Tibial artery (tissue), 4 donors: ENCODE measurements at regions not wholly inside any gene's neighbourhood (a gene's known extent, or its start where the extent isn't known, plus 50 kb on each side); places are given as distances from the start of the nearest gene placed in this dataset.
"Not testable (repeated sequence)": the region's sequence is repeated elsewhere in the genome, so short reads cannot be mapped to it uniquely, and the experiment has no call there.

Experiments
- DNase-seq, 2 donors: peaks; one replicate each; pipeline ENCODE4 v3.0.0-alpha.2; 2019
- H3K27ac ChIP-seq, 2 donors: fragments of 200-600 bp; sonication (generic) in 1 of 2; 1 replicate in 1 of 2; 2 replicates in 1 of 2; pipeline ENCODE4 v1.5.1; 2018 to 2019; ENCODE audit warnings: mild to moderate bottlenecking in 1 of 2
- H3K27me3 ChIP-seq, 2 donors: fragments of 200-600 bp; sonication (generic) in 1 of 2; one replicate each; pipeline versions ENCODE4 v1.5.1 to v1.6.0; 2016 to 2019
- H3K36me3 ChIP-seq, 3 donors: fragments of 200-600 bp; sonication (generic) in 2 of 3; one replicate each; pipeline ENCODE4 v1.5.1; 2016 to 2019; ENCODE audit warnings: mild to moderate bottlenecking in 2 of 3
- H3K4me1 ChIP-seq, 4 donors: fragments of 200-600 bp; sonication (generic) in 2 of 4; 1 replicate in 3 of 4; 2 replicates in 1 of 4; pipeline ENCODE4 v1.5.1; 2016 to 2019
- H3K4me3 ChIP-seq, 2 donors: fragments of 200-600 bp; sonication (generic) in 1 of 2; 1 replicate in 1 of 2; 2 replicates in 1 of 2; pipeline ENCODE4 v1.5.1; 2018 to 2019; ENCODE audit warnings: mild to moderate bottlenecking in 2 of 2
- H3K9me3 ChIP-seq, 3 donors: fragments of 200-600 bp; sonication (generic) in 1 of 3; one replicate each; pipeline ENCODE4 v1.5.1; 2016 to 2019
- CTCF ChIP-seq, 2 experiments: fragments of 200-600 bp in 1 of 2; fragments of 450-650 bp in 1 of 2; IDR thresholded peaks; one replicate each; pipeline ENCODE4 v1.5.1; 2017 to 2019; ENCODE audit warnings: antibody characterized with exemption in 2 of 2, mild to moderate bottlenecking in 1 of 2, moderate library complexity in 1 of 2
- intact Hi-C: fragments of 100-400 bp; cut with DNase I; formaldehyde crosslinking; loops from one replicate; pipeline ENCODE4 v1.15.0; 2023; ENCODE audit warnings: low total_unique reads

- intact Hi-C loops: no loop called here
- no peaks in the 10 kb centered on the region for H3K27me3 ChIP-seq
- no peaks in the 10 kb centered on the region for H3K4me1 ChIP-seq
- no peak overlapping the region for H3K27ac ChIP-seq
- no peak for DNase-seq
- H3K36me3 ChIP-seq: no peaks in the 10 kb centered on the region
- no peak for TF ChIP-seq CTCF (IDR thresholded peaks at IDR 0.05)
- no peak overlapping the region for H3K4me3 ChIP-seq
- no peaks in the 10 kb centered on the region for H3K9me3 ChIP-seq
Measured at GRCh38 chr2:188028739-188029138, 262.9 kb upstream of the GULP1 start.

GRCh38 chr2:188032306-188032705, 259.4 kb upstream of the GULP1 start:
- Histone ChIP-seq H3K27me3 (no peaks in the 10 kb centered on the region), H3K4me1 (no peaks in the 10 kb centered on the region), H3K9me3 (no peaks in the 10 kb centered on the region), H3K4me3 (no peak overlapping the region), H3K27ac (no peak overlapping the region), H3K36me3 (no peaks in the 10 kb centered on the region)
- no peak for DNase-seq
- intact Hi-C loops: no loop called here
- TF ChIP-seq CTCF (IDR thresholded peaks at IDR 0.05): no peak

DNA sequence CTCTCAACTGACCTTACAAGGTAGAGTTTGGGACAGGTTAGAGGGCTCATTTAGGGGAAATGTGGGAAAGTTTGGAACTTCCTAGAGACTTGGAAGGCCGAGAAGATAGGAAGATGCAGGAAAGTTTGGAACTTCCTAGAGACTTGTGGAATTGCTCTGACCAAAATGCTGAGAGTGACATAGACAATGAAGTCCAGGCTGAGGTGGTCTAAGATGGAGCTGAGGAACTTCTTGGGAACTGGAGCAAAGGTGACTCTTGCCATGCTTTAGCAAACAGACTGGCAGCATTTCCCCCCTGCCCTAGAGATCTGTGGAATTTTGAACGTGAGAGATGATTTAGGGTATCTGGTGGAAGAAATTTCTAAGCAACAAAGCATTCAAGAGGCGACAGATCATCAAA, 258.9 kb upstream of the GULP1 start:
- DNase-seq: no peak
- intact Hi-C loops: no loop called here

GRCh38 chr2:188033240-188033639, 258.4 kb upstream of the GULP1 start:
- H3K27me3 ChIP-seq, H3K9me3 ChIP-seq, H3K4me3 ChIP-seq, H3K36me3 ChIP-seq, DNase-seq, intact Hi-C loops, H3K27ac ChIP-seq, H3K4me1 ChIP-seq: not testable (repeated sequence)

More for the DNA sequence above, 258.9 kb upstream of the GULP1 start:
- no peak for TF ChIP-seq CTCF (IDR thresholded peaks at IDR 0.05)
- Histone ChIP-seq H3K27ac (no peak overlapping the region), H3K27me3 (no peaks in the 10 kb centered on the region), H3K4me1 (no peaks in the 10 kb centered on the region), H3K36me3 (no peaks in the 10 kb centered on the region), H3K9me3 (no peaks in the 10 kb centered on the region), H3K4me3 (no peak overlapping the region)

GRCh38 chr2:188034102-188034501, 257.6 kb upstream of the GULP1 start:
- DNase-seq, H3K27ac ChIP-seq: not testable (repeated sequence)

DNA sequence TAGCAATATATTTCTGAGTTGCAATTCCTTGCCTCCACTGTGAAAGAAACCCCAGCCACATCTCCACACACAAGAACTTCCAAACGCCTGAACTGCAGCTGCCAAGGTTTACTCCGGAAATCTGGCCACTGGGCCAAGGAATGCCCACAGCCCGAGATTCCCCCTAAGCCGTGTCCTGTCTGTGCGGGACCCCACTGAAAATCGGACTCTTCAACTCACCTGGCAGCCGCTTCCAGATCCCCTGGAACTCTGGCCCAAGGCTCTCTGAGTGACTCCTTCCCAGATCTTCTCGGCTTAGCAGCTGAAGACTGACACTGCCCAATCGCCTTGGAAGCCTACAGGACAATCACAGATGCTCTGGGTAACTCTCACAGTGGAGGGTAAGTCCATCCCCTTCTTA, 256.3 kb upstream of the GULP1 start:
- H3K27ac ChIP-seq, H3K4me1 ChIP-seq, H3K4me3 ChIP-seq, H3K27me3 ChIP-seq, H3K36me3 ChIP-seq, H3K9me3 ChIP-seq, intact Hi-C loops, DNase-seq: not testable (repeated sequence)

More at GRCh38 chr2:188034102-188034501, 257.6 kb upstream of the GULP1 start:
- intact Hi-C loops, H3K36me3 ChIP-seq, H3K9me3 ChIP-seq, H3K27me3 ChIP-seq, H3K4me3 ChIP-seq, H3K4me1 ChIP-seq: not testable (repeated sequence)

GRCh38 chr2:188036786-188037185, 254.9 kb upstream of the GULP1 start:
- intact Hi-C loops, H3K4me3 ChIP-seq, H3K36me3 ChIP-seq, DNase-seq, H3K27me3 ChIP-seq, H3K27ac ChIP-seq, H3K9me3 ChIP-seq, H3K4me1 ChIP-seq: not testable (repeated sequence)

DNA sequence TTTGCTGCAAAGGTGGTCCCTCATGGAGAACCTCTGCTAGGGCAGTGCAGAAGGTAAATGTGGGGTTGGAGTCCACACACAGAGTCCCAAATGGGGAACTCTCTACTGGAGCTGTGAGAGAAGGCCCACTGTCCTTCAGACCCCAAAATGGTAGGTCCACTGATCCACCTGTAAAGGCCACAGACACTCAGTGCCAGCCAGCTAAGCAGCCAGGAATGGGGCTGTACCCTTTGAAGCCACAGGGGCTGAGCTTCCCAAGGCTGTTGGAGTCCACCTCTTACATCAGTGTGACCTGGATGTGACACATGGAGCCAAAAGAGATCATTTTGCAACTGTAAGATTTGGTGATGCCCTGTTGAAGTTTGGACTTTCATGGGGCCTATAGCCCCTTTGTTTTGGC, 252.4 kb upstream of the GULP1 start:
- H3K27me3 ChIP-seq: no peaks in the 10 kb centered on the region
- H3K4me1 ChIP-seq: peaks cover 0 to 7% (median 0%) of the 10 kb centered on the region in 4 donors
- intact Hi-C loops: no loop called here
- no peak for TF ChIP-seq CTCF (IDR thresholded peaks at IDR 0.05)
- no peaks in the 10 kb centered on the region for H3K36me3 ChIP-seq
- no peak overlapping the region for H3K4me3 ChIP-seq
- no peak overlapping the region for H3K27ac ChIP-seq
- no peaks in the 10 kb centered on the region for H3K9me3 ChIP-seq
- DNase-seq: no peak
